ENCODE measurements at regions not wholly inside any gene's neighbourhood (a gene's known extent, or its start where the extent isn't known, plus 50 kb on each side); places are given as distances from the start of the nearest gene placed in this dataset.
"Not testable (repeated sequence)": the region's sequence is repeated elsewhere in the genome, so short reads cannot be mapped to it uniquely, and the experiment has no call there.

- no peak for DNase-seq
Observed at GRCh38 chr9:108762348-108763055, 93.3 kb downstream of the ACTL7B start.

- DNase-seq: no peak
Observed at GRCh38 chr9:108761655-108762347, 94.0 kb downstream of the ACTL7B start.

GRCh38 chr9:108760841-108761240 is 94.9 kb downstream of the ACTL7B start:
- DNase-seq: no peak

- no peak for DNase-seq
Observed at GRCh38 chr9:108759835-108760234, 96.0 kb downstream of the ACTL7B start.

GRCh38 chr9:108759399-108759798 is 96.4 kb downstream of the ACTL7B start:
- DNase-seq: no peak

- no peak for DNase-seq
Observed at GRCh38 chr9:108756746-108757490, 98.9 kb downstream of the ACTL7B start.

- DNase-seq: no peak
Observed at GRCh38 chr9:108755979-108756378, 99.8 kb downstream of the ACTL7B start.

- no peak for DNase-seq
Observed at GRCh38 chr9:108751369-108751768, 104.4 kb downstream of the ACTL7B start.

GRCh38 chr9:108750661-108751215 is 105.0 kb downstream of the ACTL7B start:
- DNase-seq: no peak

GRCh38 chr9:108748776-108749175 is 107.0 kb downstream of the ACTL7B start:
- DNase-seq: no peak

- DNase-seq: no peak
Observed at GRCh38 chr9:108746864-108747263, 108.9 kb downstream of the ACTL7B start.

GRCh38 chr9:108746001-108746400 is 109.8 kb downstream of the ACTL7B start:
- DNase-seq: no peak

- DNase-seq: no peak
Observed at GRCh38 chr9:108744641-108745040, 111.1 kb downstream of the ACTL7B start.

GRCh38 chr9:108743901-108744371 is 111.8 kb downstream of the ACTL7B start:
- no peak for DNase-seq

- DNase-seq: no peak
Observed at GRCh38 chr9:108743416-108743815, 112.4 kb downstream of the ACTL7B start.

- DNase-seq: no peak
Observed at GRCh38 chr9:108742191-108742590, 113.6 kb downstream of the ACTL7B start.

- DNase-seq: not testable (repeated sequence)
Observed at GRCh38 chr9:108731292-108731691, 124.5 kb downstream of the ACTL7B start.

- DNase-seq: no peak
Observed at GRCh38 chr9:108727580-108728111, 128.1 kb downstream of the ACTL7B start.

GRCh38 chr9:108724652-108725051 is 131.1 kb downstream of the ACTL7B start:
- DNase-seq: no peak

GRCh38 chr9:108724122-108724521 is 131.7 kb downstream of the ACTL7B start:
- no peak for DNase-seq

- DNase-seq: no peak
Observed at GRCh38 chr9:108722396-108722795, 133.4 kb downstream of the ACTL7B start.

GRCh38 chr9:108720191-108720642 is 135.6 kb downstream of the ACTL7B start:
- DNase-seq: no peak

- no peak for DNase-seq
Observed at GRCh38 chr9:108710424-108710823, 145.4 kb downstream of the ACTL7B start.

Measured in cerebellar nuclear complex (tissue), 1 donor.